Effector memory CD8-positive, alpha-beta T cell (primary cell): ENCODE measurements at regions not wholly inside any gene's neighbourhood (a gene's known extent, or its start where the extent isn't known, plus 50 kb on each side); places are given as distances from the start of the nearest gene placed in this dataset.
"Not testable (repeated sequence)": the region's sequence is repeated elsewhere in the genome, so short reads cannot be mapped to it uniquely, and the experiment has no call there.

Source experiments
- ATAC-seq: fragments of 150-1000 bp; cut with Tn5 transposase; replicated peaks from 2 replicates; pipeline ENCODE4 v1.10.0; 2021; ENCODE audit warnings: mild to moderate bottlenecking, moderate library complexity
- DNase-seq, 3 experiments: peaks; one replicate each; pipeline ENCODE4 v3.0.0; 2021
- H3K27ac Mint-ChIP-seq, 2 donors: one replicate each; pipeline ENCODE4 v1.8.0; 2022; ENCODE audit warnings: mild to moderate bottlenecking in 2 of 2, mixed read lengths in 2 of 2, moderate library complexity in 2 of 2
- H3K27me3 Mint-ChIP-seq, 2 donors: one replicate each; pipeline ENCODE4 v1.8.0; 2022; ENCODE audit warnings: mixed read lengths in 2 of 2
- H3K36me3 Mint-ChIP-seq: one replicate; pipeline ENCODE4 v1.8.0; 2022; ENCODE audit warnings: mild to moderate bottlenecking, moderate library complexity, mixed read lengths; ENCODE audit not compliant: insufficient read depth
- H3K4me1 Mint-ChIP-seq, 2 donors: one replicate each; pipeline ENCODE4 v1.8.0; 2022; ENCODE audit warnings: low read depth in 2 of 2, mixed read lengths in 2 of 2
- H3K4me3 Mint-ChIP-seq, 2 donors: one replicate each; pipeline ENCODE4 v1.8.0; 2022; ENCODE audit warnings: mild to moderate bottlenecking in 2 of 2, mixed read lengths in 2 of 2, moderate library complexity in 2 of 2
- H3K9me3 Mint-ChIP-seq, 2 donors: one replicate each; pipeline ENCODE4 v1.8.0; 2022; ENCODE audit warnings: mixed read lengths in 2 of 2

DNA sequence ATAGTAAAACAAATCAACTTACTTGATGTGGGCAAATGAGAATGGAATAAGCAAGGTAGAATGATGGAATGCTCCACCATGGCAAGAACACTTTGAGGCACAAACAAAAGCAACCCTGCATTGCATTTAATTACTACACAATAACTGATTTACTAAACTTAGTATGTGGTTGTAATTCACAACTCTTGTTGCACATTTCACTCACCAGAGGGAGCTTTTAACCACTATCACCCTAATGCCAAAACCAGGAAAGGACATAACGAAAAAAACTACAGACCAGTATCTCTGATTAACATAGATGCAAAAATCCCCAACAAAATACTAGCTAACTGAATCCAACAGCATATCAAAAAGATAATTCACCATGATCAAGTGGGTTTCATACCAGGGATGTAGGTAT, 659.8 kb downstream of the CPS1 start:
- ATAC-seq: no peak
- no peaks in the 10 kb centered on the region for H3K4me1 Mint-ChIP-seq
- H3K27ac Mint-ChIP-seq: no peak overlapping the region
- H3K9me3 Mint-ChIP-seq: peaks cover 6 to 10% of the 10 kb centered on the region in 2 donors
- DNase-seq: no peak
- H3K27me3 Mint-ChIP-seq: no peaks in the 10 kb centered on the region
- H3K36me3 Mint-ChIP-seq: no peaks in the 10 kb centered on the region
- H3K4me3 Mint-ChIP-seq: no peak overlapping the region

DNA sequence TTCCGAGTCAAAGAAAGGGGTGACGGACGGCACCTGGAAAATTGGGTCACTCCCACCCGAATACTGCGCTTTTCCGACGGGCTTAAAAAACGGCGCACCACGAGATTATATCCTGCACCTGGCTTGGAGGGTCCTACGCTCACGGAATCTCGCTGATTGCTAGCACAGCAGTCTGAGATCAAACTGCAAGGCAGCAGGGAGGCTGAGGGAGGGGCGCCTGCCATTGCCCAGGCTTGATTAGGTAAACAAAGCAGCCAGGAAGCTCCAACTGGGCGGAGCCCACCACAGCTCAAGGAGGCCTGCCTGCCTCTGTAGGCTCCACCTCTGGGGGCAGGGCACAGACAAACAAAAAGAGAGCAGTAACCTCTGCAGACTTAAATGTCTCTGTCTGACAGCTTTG, 663.1 kb downstream of the CPS1 start:
- not testable (repeated sequence) for H3K4me1 Mint-ChIP-seq, ATAC-seq, H3K4me3 Mint-ChIP-seq, H3K27me3 Mint-ChIP-seq, H3K27ac Mint-ChIP-seq, H3K9me3 Mint-ChIP-seq, H3K36me3 Mint-ChIP-seq, DNase-seq

DNA sequence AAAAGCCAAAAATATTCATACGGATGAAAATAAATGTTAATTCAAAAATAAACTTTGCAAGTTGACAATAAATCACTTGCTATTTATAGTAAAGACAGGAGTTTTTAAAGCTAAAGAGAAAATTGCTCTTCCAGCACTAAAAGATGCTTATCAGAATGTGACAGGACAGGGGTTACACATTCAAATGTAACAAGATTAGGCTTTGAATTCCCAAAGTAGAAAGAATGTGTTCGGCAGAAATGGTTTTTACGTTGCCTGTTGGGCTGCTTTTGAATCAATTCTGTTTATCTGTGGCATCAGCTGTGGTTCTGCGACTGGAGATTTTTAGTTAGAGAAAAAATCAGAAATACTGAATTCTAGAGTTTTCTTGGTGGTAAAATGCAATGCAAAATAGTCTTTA, 669.4 kb downstream of the CPS1 start:
- no peak for ATAC-seq
- Mint-ChIP-seq H3K27ac (no peak overlapping the region), H3K4me3 (no peak overlapping the region), H3K36me3 (no peaks in the 10 kb centered on the region), H3K9me3 (peaks cover 3 to 17% of the 10 kb centered on the region in 2 donors), H3K4me1 (no peaks in the 10 kb centered on the region), H3K27me3 (no peaks in the 10 kb centered on the region)
- DNase-seq: no peak

DNA sequence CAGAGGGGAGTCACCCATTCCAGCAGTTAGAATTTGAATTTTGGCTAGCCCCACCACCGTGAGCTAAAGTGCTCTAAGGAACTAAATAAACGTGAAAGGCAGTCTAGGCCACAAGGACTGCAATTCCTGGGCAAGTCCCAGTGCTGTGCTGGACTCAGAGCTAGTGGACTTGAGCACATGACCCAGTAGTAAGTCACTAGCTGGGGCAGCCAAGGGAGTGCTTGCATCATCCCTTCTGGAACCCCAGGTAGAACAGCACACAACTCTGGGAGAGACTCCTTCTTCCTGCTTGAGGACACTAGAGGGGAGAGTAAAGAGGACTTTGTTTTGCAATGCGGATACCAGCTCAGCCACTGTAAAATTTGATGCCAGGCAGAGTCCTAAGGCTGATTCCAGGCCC, 672.2 kb downstream of the CPS1 start:
- no peak overlapping the region for H3K4me3 Mint-ChIP-seq
- ATAC-seq (no peak), DNase-seq (no peak)
- no peak overlapping the region for H3K27ac Mint-ChIP-seq
- peaks cover 3 to 17% of the 10 kb centered on the region in 2 donors for H3K9me3 Mint-ChIP-seq
- H3K27me3 Mint-ChIP-seq: no peaks in the 10 kb centered on the region
- no peaks in the 10 kb centered on the region for H3K36me3 Mint-ChIP-seq
- no peaks in the 10 kb centered on the region for H3K4me1 Mint-ChIP-seq

DNA sequence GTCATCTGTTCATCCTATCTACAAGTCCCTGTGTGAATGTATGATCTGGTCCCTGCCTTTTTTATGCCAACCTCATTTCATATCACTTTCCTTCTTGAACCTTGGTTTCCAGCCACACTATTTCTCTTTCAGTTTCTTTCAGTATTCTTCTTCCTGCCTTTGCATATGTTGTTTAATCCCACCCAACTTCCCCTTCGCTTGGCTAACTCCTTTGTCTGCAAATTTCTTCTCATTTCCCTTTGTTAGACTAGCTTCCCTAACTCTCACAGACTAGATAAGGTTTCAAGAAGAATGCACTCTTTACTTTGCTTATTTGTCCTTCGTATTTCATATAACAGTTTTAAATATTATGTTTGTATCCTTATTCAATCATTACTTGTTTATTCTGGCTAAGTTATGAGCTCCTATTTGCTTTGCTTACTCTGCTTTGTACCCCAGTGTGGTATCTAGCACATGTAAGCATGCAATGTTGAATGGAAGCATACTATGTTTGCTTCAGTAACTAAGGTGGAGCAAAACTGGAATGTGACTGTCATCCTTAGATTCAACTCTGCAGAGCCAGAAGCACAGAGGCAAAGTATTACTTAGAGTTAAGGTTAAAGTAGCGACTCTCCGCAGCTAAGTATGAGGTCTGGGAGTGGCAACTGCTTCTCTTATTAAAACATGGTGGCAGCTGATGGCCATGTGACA, 681.3 kb downstream of the CPS1 start:
- Mint-ChIP-seq H3K36me3 (no peaks in the 10 kb centered on the region), H3K4me1 (no peaks in the 10 kb centered on the region), H3K27me3 (no peaks in the 10 kb centered on the region), H3K27ac (no peak overlapping the region), H3K9me3 (peaks cover 0 to 3% of the 10 kb centered on the region in 2 donors), H3K4me3 (no peak overlapping the region)
- DNase-seq: no peak
- no peak for ATAC-seq

DNA sequence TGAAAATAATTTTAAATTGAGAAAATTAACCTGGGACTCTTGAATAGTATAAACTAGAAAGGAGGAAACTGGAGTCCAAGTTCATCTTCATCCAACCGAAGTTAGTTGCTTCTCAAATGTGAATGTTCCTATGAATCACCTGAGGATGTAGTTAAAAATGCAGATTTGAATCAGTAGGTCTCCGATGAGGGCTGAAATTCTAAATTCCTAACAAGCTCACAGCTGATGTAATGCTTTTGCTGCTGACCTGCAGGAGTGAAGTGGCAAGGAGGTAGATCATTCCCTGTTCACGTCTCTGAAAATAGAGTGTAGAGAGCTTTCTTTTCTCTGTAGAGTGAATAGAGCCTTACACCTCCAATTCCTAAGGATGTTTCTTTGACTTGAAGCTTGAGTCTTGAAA, 685.5 kb downstream of the CPS1 start:
- Mint-ChIP-seq H3K4me3 (no peak overlapping the region), H3K27me3 (no peaks in the 10 kb centered on the region), H3K27ac (no peak overlapping the region), H3K36me3 (no peaks in the 10 kb centered on the region), H3K9me3 (peaks cover 5 to 9% of the 10 kb centered on the region in 2 donors), H3K4me1 (no peaks in the 10 kb centered on the region)
- ATAC-seq: no peak
- no peak for DNase-seq

DNA sequence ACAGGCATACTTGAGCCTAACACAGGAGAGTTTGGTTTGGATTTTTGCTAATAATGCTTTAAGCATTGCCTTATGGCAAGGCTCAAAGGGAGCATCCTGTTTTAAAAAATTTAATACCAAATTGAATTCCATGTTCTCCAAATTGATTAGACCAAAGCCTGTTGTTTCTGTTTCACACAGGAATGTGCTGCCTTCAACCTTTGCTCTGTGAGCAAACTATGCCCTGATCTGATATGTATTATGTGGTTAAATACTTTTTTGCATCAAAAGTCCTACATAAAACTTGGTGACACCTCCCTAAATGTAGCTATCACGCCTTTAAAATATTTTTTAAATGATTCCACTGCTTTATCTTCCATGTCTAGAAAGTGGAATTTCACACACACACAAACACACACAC, 691.4 kb downstream of the CPS1 start:
- H3K27me3 Mint-ChIP-seq: no peaks in the 10 kb centered on the region
- H3K27ac Mint-ChIP-seq: no peak overlapping the region
- no peak overlapping the region for H3K4me3 Mint-ChIP-seq
- no peaks in the 10 kb centered on the region for H3K36me3 Mint-ChIP-seq
- ATAC-seq (no peak), DNase-seq (no peak)
- no peaks in the 10 kb centered on the region for H3K4me1 Mint-ChIP-seq
- H3K9me3 Mint-ChIP-seq: peaks cover 6 to 9% of the 10 kb centered on the region in 2 donors

DNA sequence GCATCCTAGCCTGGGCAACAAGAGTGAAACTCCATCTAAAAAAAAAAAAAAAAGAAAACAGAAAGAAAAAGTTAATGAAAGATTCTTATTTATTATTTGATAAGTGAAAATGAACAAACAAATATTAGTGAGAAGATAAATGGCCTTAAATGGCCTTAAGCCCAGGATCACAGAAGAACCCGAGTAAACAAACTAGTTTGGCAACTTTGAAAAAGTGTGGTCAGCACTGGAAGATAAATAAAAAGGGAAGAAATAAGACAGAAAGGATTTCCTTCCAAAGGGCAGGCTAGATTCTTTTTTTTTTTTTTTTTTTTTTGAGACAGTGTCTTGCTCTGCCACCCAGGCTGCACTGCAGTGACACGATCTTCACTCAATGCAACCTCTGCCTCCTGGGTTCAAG, 692.4 kb downstream of the CPS1 start:
- no peaks in the 10 kb centered on the region for H3K4me1 Mint-ChIP-seq
- H3K36me3 Mint-ChIP-seq: no peaks in the 10 kb centered on the region
- H3K27ac Mint-ChIP-seq: no peak overlapping the region
- peaks cover 6 to 9% of the 10 kb centered on the region in 2 donors for H3K9me3 Mint-ChIP-seq
- H3K27me3 Mint-ChIP-seq: no peaks in the 10 kb centered on the region
- DNase-seq (no peak), ATAC-seq (no peak)
- H3K4me3 Mint-ChIP-seq: no peak overlapping the region

DNA sequence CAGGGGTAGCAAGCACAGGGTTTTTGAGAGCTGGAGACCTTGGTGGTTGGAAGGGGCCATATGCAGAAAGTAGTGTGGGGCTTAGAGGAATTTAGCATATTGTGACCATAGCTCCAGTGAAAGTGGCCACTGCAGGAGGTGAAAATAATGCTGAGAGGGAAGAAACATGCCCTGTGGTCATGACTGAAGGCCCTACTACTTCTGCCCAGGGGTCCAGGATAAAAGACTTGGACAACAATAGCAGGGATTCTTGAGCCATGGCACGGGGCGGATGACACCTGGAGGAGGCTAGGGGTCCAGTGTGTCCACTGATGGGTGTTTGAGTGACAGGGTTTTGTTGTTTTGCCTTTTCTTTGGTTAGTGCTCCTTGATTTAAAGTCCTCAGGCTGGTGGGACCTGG, 694.6 kb downstream of the CPS1 start:
- H3K9me3 Mint-ChIP-seq: peaks cover 3% of the 10 kb centered on the region in 2 donors
- H3K4me3 Mint-ChIP-seq: no peak overlapping the region
- H3K27me3 Mint-ChIP-seq: no peaks in the 10 kb centered on the region
- no peaks in the 10 kb centered on the region for H3K36me3 Mint-ChIP-seq
- DNase-seq (no peak), ATAC-seq (no peak)
- no peak overlapping the region for H3K27ac Mint-ChIP-seq
- H3K4me1 Mint-ChIP-seq: no peaks in the 10 kb centered on the region

DNA sequence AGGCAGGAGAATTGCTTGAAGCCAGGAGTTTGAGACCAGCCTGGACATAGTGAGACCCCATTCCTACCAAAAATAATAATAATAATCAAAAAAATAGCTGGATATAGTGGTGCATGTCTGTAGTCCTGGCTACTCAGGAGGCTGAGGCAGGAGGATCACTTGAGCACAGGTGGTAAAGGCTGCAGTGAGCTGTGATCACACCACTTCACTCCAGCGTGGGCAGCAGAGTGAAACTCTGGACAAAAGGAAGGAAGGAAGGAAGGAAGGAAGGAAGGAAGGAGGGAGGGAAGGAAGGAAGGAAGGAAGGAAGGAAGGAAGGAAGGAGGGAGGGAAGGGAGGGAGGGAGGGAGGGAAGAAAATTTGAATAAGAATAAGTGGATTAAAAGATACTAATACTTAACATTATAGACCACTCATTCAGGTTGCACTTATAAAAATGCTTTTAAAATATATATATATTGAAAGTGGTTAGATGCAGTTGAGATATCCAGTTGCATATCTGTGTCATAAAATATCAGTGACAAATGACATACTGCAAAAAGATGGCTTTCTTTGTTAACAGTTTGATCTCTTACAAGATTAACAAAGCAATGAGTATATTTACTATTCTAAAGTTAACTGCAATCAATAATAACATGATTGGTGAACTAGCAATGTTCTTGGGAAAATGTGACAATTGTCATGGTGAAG, 702.4 kb downstream of the CPS1 start:
- H3K4me1 Mint-ChIP-seq: no peaks in the 10 kb centered on the region
- no peaks in the 10 kb centered on the region for H3K27me3 Mint-ChIP-seq
- DNase-seq: no peak
- no peak overlapping the region for H3K27ac Mint-ChIP-seq
- no peak for ATAC-seq
- H3K4me3 Mint-ChIP-seq: no peak overlapping the region
- H3K36me3 Mint-ChIP-seq: no peaks in the 10 kb centered on the region
- peaks cover 9 to 15% of the 10 kb centered on the region in 2 donors for H3K9me3 Mint-ChIP-seq

DNA sequence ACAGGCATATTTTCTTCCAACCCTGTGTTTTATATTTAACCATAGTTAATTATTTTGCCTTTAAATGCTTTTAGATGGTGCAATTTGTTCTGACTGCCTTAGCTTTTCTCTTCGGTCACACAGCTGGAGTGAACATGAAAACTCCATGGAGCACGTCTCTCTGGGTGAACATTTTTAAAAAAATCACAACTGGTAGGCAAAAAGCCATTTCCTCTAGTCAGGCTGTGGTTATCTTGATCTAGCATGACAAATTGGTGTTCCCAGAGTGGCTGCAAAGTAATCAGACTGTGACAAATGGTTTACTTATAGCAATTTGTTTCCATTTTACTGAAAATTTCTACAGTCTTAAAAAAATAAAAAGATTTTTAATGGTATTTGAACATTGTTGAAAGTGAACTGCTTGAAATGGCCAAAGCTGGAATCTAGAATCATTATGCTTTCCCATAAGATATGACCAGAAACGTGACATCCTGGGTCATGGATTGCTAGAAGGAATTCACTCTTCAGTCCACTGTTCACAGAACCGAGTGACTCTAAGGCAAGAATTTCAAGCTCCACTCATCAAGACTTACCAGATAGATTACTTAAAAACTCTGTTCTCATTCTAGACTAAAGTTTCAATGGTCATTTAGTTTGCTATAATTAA, 703.6 kb downstream of the CPS1 start:
- H3K27ac Mint-ChIP-seq: no peak overlapping the region
- no peaks in the 10 kb centered on the region for H3K27me3 Mint-ChIP-seq
- ATAC-seq (no peak), DNase-seq (no peak)
- peaks cover 9 to 15% of the 10 kb centered on the region in 2 donors for H3K9me3 Mint-ChIP-seq
- no peaks in the 10 kb centered on the region for H3K36me3 Mint-ChIP-seq
- H3K4me3 Mint-ChIP-seq: no peak overlapping the region
- H3K4me1 Mint-ChIP-seq: no peaks in the 10 kb centered on the region

DNA sequence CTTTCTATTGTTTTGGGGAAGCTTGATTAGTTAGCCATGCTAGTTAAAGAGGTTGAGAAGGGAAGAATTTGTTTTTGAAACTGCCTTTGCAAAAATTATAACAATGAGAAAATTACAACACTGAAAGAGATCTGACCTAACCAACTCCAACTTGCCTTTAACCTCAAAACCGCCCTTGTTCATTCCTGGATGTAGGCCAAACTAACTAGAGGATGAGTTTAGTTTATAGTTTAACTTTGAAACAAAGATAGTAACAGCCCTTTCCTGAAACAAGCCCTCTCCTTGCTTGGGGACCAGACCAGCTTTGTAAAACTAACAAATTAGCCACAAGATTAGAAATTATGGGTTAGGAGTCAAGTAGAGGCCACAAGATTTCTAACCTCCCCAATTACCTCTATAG, 713.9 kb downstream of the CPS1 start:
- no peak overlapping the region for H3K4me3 Mint-ChIP-seq
- H3K36me3 Mint-ChIP-seq: no peaks in the 10 kb centered on the region
- H3K27me3 Mint-ChIP-seq: no peaks in the 10 kb centered on the region
- no peak for ATAC-seq
- no peak for DNase-seq
- peaks cover 0 to 9% of the 10 kb centered on the region in 2 donors for H3K9me3 Mint-ChIP-seq
- no peak overlapping the region for H3K27ac Mint-ChIP-seq
- H3K4me1 Mint-ChIP-seq: no peaks in the 10 kb centered on the region

DNA sequence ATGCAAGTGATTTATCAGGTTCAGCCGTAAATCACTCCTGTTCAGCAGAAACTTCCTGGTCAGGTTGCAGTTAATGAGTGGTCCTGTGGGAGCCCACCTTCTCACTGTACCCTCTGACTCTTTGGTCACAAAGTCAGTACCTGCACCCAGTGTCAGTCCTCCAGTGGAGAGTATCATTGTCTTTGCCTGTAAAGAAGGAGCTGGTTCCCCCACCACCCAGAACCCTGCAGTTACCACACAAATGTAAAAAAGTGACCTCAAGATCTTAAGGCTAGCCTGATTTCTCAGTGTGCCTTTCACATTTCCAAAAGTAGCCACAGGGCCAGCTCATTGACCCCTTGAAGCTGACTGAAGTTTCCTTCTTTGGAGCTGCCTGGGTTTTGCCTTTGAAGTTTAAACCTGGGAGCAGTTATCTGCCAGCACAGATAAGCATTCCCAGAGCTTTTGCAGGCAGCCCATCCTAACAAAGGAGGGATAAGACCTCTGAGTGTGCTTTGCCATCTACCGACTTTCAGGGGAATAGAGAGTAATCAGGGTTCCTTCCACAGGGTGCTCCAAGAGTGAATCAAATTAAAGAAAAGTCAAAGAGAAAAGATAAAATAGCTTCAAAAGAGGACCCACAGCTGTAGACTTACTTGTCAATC, 725.2 kb downstream of the CPS1 start:
- H3K9me3 Mint-ChIP-seq: peaks cover 7% of the 10 kb centered on the region in 2 donors
- no peak for ATAC-seq
- no peaks in the 10 kb centered on the region for H3K4me1 Mint-ChIP-seq
- no peaks in the 10 kb centered on the region for H3K27me3 Mint-ChIP-seq
- DNase-seq: no peak
- no peak overlapping the region for H3K4me3 Mint-ChIP-seq
- no peak overlapping the region for H3K27ac Mint-ChIP-seq
- no peaks in the 10 kb centered on the region for H3K36me3 Mint-ChIP-seq

DNA sequence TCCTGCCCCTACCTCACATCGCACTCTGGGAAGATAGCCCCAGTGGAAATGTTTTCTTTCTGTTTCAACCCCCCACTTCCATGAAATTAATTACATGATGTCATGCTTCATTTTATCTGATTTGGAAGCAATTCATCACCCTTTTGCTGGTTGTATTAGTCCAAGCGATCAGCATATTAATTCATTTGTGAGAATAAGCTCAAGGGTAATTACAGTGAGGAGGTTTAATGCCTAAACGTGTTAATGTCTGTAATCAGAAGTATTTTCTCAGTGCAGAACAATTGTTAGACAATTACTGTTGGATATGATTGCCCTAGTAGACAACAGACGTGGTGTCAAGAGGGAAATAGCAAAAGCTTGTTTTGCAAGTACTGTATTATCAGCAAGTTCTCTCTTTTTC, 746.3 kb downstream of the CPS1 start:
- Mint-ChIP-seq H3K9me3 (peaks cover 4 to 8% of the 10 kb centered on the region in 2 donors), H3K27me3 (no peaks in the 10 kb centered on the region), H3K27ac (no peak overlapping the region), H3K4me1 (no peaks in the 10 kb centered on the region), H3K36me3 (no peaks in the 10 kb centered on the region), H3K4me3 (no peak overlapping the region)
- DNase-seq (no peak), ATAC-seq (no peak)
